ENCODE measurements at regions not wholly inside any gene's neighbourhood (a gene's known extent, or its start where the extent isn't known, plus 50 kb on each side); places are given as distances from the start of the nearest gene placed in this dataset.

DNA sequence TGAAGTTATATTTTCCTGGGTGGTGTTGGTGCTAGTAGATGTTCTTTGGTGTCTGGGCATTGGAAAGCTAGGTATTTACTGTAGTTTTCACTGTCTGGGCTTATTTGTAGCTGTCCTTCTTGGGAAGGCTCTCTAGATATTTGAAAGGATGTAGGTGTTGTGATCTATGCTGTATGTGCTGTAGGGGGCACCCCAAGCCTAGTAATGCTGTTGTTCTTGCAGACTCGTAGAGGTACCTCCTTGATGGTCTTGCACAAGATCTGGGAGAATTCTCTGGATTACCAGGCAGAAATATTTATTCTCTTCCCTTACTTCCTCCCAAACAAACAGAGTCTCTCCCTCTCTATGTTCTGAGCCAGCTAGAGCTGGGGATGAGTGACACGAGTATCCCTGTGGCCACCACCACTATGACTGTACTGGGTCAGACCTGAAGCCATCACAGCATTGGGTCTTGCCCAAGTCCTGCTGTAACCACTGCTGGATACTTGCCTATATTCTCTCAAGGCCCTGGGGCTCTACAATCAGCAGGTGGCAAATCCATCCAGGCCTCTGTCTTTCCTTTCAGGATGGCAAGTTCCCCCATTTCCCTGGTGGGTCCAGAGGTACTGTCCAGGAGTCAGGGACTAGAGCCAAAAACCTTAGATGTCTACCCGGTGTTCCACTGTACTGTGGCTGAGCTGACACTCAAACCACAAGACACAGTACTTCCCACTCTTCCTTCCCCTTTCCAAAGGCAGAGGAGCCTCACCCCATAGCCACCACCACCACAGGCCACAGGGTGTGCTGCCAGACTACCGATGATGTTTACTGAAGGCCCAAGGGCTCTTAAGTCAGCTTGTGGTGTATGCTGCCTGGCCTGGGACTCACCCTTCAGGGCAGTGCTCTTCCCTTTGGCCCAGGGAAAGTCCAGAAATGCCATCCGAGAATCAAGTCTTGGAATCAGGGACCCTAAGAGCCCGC, 195.2 kb upstream of the DPPA4 start:
- peak; percentile 31 for DNase-seq

DNA sequence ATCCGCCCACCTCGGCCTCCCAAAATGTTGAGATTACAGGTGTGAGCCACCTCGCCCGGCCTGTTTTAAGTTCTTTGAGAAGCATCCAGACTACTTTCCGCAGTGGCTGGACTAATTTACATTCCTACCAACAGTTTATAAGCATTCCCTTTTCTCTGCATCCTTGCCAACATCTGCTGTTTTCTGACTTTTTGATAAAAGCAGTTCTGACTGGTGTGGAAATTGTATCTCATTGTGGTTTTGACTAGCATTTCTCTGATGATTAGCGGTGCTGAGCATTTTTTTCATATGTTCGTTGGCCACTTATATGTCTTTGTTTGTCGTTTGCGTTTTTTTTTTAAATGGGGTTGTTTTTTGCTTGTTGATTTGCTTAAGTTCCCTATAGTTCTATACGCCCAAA, 208.4 kb upstream of the DPPA4 start:
- no peak for DNase-seq

DNA sequence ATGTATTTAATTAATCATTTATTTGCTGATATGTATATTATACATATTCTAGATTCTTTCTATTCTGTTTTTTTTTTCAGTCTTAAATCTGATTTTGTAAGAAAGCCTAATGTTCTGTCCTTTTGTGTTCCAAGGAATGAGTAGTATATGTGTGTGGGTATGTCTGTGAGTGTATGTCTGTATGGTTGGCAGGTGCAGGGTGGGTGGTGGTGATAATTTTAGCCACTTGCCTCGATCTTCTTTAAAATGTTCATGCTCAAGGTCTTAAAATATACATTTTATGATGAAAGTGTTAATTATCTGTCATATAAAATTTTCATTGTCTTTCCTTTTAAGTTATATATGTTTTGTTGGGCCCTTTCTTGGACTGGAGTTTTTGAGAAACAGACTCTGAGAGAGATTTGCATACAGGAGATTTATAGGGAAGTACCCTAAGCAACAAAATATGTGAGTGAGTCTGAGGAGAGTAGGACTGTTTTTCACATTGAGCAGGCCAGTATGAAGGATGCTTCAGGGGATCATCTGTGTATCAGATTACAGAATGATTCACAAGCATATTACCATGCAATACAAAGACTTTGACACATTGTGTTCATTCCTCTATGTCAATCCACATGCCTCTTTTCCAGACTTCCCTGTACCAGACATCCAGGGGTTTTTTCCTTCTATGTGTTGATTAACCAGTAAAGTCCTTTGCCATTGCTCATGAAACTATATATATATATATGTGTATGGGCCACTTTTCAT, 211.0 kb upstream of the DPPA4 start:
- peak; percentile 49 for DNase-seq

DNA sequence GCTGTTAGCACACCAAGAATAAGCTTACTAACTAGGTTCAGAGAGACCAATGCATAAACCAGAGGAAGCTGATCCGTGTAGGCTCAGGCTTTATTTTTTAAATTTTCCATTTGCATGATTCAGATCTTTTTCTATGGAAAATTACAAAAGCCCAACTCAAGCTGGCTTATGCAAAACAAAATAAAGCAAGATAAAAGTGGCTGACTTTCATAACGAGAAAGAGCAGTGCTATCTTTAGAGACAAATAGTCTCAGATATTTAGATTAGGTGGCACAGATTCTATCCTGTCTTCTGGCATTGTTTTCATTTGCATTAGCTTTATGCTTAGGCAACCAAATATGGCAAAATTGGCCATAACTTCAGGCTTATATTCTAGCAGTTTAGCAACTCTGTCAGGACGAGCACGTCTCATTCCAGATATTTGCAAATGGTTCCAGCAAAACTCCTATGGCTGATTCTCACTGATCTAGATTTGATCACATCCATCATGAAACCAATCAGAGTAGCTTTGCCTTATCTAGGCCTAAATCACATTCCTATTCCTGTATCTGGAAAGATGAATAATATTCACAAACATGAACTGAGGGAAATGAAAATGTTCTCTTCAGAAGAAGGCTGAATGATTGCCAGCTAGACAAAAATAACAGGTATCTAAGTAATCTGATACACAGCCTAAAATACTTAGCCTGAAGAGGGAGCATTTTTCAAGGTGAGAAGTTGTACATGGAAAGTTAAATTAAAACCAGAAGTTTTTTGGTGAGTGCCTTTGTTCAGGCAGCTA, 216.4 kb upstream of the DPPA4 start:
- DNase-seq, result no peak

DNA sequence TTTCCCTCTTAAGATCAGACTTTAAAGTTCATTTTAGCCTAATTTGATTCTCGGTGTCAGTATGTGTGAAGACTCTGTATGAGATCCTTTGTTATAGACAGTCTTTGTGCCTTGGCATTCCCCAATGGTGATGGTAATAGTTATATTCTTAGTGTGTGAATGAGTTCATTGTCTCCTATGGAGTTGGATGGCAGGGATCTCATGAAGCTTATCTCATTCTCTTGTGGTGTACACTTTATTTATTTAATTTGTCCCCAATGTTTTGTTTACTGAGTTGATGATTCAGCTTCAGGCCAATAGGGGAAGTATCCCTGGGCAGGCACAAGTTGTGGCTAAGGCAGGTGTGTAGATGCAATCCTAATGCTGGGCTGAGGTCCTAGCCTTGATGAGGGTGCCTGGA, 222.0 kb upstream of the DPPA4 start:
- no peak for DNase-seq

DNA sequence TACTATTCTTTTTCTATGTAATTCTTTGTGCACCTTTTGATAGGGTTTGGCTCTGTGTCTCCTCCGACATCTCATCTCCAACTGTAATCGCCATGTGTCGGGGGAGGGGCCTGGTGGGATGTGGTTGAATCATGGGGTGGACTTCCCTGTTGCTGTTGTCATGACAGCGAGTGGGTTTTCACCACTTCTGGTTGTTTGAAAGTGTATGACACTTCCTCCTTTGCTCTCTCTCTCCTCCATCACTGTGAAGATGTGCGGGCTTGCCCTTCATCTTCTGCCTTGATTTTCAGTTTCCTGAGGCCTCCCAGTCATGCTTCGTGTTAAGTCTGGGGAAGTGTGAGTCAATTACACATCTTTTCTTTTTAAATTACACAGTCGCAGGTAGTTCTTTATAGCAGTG, 225.8 kb upstream of the DPPA4 start:
- DNase-seq, result no peak

DNA sequence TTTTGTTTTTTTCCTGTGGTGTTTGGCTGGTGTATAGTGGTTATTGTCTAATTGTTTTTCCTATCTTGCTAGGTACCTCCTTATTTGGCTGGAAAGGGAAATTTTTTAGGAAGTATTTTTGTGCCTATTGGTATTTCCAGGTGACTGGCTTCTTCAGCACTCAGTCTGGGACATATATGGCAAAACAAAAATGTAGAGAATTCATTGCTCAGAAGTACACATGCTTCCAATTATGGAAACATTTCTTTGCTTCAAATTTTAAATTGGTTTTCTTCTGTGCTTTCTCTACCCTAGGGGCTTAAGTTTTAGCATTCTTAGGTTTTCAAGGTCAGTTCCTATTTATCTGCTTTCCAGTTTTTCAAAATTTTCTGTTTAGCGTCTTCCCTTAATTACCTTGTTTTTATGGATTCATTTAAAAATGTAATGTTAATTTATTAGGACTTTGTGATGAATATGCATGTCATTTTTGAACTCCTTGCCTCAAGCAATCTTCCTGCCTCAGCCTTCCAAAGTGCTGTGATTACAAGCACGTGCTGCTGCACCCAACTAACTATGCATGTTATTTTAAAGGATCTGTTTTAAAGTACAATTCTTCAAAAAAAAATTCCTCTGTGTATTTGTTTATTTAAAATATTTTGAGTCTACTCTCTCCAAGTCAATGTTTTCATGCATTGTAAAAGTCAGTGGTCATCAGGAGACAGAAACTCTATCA, 231.9 kb upstream of the DPPA4 start:
- no peak for DNase-seq

DNA sequence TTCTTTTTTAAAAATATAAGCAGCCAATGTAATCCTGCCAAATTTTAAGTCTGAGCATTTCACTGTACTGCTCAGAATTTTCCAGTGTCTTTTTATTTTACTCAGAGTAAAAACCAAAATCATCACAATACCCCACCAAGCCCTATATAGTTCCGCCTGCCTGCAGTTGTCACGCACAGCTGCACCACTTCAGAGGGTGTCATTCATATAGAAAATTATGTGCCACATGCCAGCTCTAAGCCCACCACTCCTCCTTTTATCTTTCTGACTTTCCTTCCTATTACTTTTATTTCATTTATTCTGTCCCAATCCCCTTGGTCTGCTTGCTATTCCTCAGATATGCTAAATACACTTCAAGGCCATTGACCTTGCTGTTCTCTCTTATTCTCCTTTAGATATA, 233.1 kb upstream of the DPPA4 start:
- no peak for DNase-seq

DNA sequence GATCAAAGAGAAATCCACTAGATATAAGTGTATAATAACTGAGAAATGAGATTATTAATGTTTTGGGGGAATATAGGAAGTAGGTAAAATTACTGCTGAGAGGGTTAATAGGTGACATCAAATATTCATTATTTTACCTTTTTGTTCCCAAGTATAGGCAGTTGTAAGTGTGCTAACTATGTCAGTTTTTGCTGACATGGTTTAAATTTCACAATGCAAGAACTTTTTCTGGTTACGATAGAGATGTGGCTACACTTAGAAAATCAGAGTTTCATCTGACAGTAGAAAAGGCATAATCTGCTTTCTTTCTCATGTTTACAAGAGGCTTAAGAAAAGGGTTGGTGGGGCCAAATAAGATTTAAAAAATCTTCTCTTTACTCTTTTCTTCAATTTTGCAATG, 235.0 kb upstream of the DPPA4 start:
- DNase-seq, result no peak

DNA sequence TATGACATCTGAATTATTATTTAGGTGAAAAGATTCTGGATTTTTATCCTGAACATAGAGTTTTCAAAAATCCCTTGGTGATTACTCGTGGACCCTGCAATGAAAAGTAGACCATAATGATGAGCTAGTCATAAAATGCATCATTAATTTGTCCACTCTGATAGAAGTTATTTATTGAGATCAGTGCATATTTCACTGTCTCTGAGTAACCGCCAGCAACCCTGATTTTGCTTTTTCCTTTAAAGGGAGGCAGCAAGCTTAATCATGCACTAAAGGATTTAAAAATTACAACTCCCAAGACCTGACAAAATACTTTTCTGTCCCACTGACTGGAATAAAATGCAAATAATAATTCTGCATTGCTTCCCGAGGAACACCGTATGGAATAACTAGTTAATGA, 259.6 kb upstream of the DPPA4 start:
- no peak for DNase-seq

DNA sequence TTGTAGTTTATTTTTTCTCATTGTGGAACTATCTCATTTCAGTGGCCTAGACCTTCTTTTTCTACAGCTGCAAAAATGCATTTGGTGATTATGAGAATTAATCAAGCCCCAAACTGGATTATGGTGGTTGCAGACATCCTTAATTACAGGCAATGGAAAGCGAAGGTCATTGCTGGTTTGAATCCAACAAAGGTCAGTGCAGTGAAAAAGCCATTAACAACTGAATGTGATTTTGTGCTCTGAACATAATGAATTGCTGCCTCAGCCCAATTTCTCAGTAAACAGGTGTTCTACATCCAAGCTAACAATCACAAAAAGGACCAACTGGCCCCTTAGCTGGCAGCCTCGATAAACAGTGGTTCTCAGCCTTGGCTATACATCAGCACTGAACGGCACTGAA, 260.1 kb upstream of the DPPA4 start:
- DNase-seq, result no peak

DNA sequence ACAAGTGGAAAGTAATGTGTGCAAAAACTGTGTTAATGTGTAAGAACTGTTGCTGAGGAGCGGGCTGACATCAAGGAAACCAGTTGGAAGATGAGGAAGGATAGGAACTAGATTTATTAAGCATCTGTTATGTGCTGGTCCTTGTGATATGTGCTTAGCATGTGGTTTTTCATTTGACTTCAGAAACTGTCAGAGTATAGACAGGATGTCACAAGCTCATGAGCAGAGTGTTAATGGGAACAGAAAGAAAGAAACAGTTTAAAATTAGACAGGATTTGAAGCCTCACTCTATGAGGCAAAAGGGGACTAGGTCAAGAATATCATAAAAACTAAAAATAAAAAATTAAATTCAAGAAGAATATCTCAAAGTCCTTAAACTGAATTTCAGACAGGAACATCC, 270.6 kb upstream of the DPPA4 start:
- DNase-seq, result no peak

DNA sequence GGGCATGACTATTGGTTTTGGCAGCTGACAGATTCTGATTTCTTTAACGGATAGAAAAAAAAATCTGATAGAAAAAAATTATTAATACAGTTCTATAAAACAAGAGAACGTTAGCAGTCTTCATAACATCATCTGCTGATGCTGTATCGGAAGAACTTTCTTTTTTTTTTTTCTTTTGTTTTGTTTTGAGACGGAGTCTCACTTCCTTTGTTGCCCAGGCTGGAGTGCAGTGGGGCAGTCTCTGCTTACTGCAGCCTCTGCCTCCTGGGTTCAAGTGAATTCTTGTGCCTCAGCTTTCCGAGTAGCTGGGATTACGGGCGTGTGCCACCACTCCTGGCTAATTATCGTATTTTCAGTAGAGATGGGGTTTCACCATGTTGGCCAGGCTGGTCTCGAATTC, 271.2 kb upstream of the DPPA4 start:
- no peak for DNase-seq

DNA sequence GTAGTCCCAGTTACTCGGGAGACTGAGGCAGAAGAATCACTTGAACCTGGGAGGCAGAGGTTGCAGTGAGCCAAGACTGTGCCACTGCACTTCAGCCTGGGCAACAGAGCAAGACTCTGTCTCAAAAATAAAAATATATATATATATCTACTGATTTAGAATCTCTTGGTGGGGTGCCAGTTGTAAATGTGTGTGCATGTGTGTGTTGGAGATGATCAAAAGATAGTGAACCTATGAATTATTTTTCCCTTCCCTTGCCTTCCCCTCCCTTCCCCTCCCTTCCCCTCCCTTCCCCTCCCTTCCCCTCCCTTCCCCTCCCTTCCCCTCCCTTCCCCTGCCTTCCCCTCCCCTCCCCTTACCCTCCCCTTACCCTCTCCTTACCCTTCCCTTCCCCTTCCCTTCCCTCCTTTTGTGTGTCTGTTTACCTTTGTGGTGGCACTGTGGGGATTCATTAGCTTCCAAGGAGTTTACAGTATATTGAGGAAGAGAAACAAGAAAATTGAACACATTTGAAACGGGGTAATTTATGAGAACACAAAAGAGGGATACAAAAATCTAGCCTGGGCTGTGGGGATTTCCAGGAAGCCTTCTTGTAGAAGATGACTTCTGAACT, 281.5 kb upstream of the DPPA4 start:
- DNase-seq, result no peak

DNA sequence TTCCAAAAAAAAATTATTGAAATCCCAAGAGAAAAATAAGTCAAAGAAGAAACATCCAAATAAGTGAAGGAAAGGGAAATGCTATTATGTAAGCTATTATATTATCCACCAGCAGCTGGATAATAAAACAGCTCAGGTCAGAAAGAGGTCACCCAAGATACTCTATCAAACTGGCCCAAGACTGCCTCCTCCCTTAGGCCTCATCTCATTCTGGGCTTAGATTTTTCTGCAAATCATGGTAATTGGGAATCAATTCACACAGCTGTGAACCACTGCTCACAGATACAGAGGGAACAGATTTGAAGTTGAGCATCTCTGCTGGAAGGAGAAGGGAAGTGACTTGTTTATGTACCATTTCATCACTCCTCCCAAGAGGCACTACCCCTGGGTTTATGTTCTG, 294.6 kb upstream of the DPPA4 start:
- no peak for DNase-seq

DNA sequence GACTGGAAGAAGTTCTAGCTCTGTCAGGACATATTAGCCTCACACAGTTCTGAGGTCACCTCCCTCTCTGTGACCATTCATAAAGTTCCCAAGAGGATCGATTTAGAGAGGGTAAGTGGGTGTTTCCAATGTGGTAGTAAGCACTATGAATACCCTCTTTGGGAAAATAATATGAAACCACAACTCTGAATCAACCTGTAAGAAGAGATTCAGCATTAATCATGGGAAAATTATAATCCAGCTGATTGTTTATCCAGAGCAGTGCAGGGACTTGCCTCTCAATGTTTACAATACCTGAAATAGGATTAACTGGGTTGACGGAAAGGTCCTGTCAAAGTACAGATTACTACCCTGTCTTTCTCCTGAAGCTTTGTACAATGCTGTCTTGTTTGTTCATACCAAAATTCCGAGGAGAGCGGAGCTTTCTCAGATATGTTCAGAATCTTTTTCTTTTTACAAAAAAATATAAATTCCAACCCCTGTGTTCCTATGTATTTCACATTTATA, 302.9 kb upstream of the DPPA4 start:
- DNase-seq, result no peak

DNA sequence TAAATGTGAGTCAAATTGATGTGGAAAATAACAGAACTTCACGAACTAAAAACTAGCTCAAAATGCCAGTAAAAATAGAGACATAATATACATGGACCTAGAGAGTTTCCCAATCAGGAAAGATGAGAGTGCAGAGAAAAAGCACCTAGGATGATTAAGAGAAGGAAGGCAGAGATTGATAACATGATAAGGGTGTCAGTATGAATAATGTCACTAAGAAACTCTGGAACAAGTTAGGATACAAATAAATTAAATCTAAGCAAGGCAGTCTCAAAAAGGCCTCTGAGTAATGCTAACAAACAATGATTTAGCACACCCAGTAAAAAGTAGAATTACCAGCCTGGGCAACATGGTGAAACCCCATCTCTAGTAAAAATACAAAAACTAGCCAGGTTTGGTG, 304.7 kb upstream of the DPPA4 start:
- no peak for DNase-seq

DNA sequence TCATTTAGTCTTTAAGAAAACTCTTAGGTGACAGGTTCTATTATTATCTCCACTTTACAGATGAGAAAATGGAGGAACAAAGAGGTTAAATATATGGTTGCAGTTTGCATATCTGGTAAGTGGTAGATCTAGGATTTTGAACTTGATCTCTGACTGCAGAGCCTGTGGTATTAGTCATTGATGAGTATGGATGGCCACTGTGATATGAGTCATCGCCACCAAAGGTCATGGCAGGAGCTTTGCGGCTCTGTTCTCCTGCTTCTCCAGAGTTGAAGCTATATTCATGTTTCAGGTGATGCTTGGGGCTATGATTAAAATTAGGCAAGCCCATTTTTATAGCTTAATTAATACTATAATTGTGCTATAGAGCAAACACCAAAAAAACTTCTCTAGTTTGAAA, 306.2 kb upstream of the DPPA4 start:
- no peak for DNase-seq

DNA sequence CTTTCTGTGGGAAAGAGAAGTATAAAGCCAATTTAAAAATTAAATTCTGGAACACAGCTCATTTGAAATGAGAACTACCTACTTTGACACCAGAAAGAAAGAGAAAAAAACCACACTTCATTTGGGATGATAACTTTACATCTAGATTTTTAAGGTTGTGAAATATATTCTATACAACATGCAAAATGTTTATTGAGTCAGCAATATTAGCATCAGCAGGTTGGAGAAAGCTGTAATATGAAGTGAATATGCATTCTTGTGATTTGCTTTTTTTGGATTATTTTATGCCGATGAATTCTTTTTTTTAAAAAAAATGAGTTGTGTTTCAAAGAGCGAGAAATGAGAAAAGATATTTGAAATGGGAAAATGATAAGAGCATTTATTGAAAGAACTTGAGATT, 307.0 kb upstream of the DPPA4 start:
- no peak for DNase-seq

DNA sequence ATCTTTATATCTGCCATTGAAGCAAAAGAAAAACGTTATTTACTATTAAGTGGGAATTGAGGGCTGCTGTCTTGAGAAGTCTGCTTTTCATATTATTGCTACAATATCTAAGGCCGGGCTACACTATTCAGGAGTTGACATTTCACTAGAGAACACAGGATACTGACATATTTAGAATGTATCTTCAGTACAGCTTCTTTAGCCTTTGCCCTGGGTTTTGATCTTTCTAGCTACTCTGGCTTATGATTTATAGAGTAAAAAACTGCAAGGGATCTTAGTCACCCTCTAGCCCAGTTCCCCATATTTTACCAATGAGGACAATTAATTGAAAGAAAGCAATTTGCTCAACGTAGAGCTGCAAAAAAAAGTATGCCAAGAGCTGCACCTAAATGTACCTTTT, 307.4 kb upstream of the DPPA4 start:
- no peak for DNase-seq

DNA sequence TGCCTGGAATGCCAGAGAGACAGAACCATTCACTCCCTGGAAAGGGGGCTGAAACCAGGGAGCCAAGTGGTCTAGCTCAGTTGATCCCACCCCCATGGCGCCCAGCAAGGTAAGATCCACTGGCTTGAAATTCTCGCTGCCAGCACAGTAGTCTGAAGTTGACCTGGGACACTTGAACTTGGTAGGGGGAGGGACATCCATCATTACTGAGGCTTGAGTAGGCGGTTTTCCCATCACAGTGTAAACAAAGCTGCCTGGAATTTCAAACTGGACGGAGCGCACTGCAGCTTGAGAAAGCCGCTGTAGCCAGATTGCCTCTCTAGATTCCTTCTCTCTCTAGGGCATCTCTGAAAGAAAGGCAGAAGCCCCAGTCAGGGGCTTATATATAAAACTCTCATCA, 310.7 kb upstream of the DPPA4 start:
- DNase-seq, result no peak

DNA sequence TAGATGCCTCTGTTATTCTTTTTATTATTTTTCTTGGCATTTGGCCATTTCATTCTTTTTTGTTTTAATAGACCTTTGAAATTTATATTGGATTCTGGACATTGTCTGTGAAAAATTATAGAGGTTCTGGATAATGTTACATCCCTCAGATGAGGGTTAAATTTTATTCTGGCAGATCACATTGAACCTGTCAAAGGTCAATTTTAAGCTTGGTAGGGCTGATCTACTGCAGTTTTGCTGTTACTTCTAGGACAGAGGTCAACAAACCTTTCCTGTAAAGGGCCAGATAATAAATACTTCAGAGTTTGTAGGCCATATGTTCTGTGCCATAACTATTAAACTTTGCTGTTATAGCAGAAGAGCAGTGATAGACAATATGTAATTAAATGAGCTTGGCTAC, 318.9 kb upstream of the DPPA4 start:
- DNase-seq, result no peak

All from NCI-H524 treated with DMSO at 0.1 percent for 48 hours (cell line).